Testis (tissue), 2 donors: ENCODE measurements at regions not wholly inside any gene's neighbourhood (a gene's known extent, or its start where the extent isn't known, plus 50 kb on each side); places are given as distances from the start of the nearest gene placed in this dataset.

ENCODE experiments used
- POLR2A ChIP-seq: fragments of 450-650 bp; IDR thresholded peaks from one replicate; pipeline ENCODE4 v1.6.1; 2017; ENCODE audit warnings: antibody characterized with exemption, mild to moderate bottlenecking, moderate library complexity
- TF ChIP-seq, protein P1 (sequence below), 3 experiments: fragments of 450-650 bp in 2 of 3; fragments of 200-600 bp in 1 of 3; sonication (generic) in 1 of 3; IDR thresholded peaks; one replicate each; pipeline ENCODE4 v1.5.1; 2016 to 2019; ENCODE audit warnings: antibody characterized with exemption in 3 of 3, mild to moderate bottlenecking in 2 of 3, moderate library complexity in 1 of 3

GRCh38 chr10:81130014-81130413 lies 592.3 kb downstream of the SH2D4B start:
- TF ChIP-seq, protein P1, sequence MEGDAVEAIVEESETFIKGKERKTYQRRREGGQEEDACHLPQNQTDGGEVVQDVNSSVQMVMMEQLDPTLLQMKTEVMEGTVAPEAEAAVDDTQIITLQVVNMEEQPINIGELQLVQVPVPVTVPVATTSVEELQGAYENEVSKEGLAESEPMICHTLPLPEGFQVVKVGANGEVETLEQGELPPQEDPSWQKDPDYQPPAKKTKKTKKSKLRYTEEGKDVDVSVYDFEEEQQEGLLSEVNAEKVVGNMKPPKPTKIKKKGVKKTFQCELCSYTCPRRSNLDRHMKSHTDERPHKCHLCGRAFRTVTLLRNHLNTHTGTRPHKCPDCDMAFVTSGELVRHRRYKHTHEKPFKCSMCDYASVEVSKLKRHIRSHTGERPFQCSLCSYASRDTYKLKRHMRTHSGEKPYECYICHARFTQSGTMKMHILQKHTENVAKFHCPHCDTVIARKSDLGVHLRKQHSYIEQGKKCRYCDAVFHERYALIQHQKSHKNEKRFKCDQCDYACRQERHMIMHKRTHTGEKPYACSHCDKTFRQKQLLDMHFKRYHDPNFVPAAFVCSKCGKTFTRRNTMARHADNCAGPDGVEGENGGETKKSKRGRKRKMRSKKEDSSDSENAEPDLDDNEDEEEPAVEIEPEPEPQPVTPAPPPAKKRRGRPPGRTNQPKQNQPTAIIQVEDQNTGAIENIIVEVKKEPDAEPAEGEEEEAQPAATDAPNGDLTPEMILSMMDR (IDR thresholded peaks at IDR 0.05): no peak
- TF ChIP-seq POLR2A: no peak
